HG03097 (cell line): ENCODE measurements at regions not wholly inside any gene's neighbourhood (a gene's known extent, or its start where the extent isn't known, plus 50 kb on each side); places are given as distances from the start of the nearest gene placed in this dataset.
"Not testable (repeated sequence)": the region's sequence is repeated elsewhere in the genome, so short reads cannot be mapped to it uniquely, and the experiment has no call there.

Source experiments
- ATAC-seq: cut with Tn5 transposase; IDR thresholded peaks from one replicate; pipeline ENCODE4 v1.9.1; 2021; ENCODE audit not compliant: unreplicated experiment, low FRiP score

GRCh38 chr9:118677936-118678653 lies 691.1 kb downstream of the BRINP1 start:
- ATAC-seq: not testable (repeated sequence)

- ATAC-seq: no peak
Measured at GRCh38 chr9:118686959-118687358, 682.3 kb downstream of the BRINP1 start.

DNA sequence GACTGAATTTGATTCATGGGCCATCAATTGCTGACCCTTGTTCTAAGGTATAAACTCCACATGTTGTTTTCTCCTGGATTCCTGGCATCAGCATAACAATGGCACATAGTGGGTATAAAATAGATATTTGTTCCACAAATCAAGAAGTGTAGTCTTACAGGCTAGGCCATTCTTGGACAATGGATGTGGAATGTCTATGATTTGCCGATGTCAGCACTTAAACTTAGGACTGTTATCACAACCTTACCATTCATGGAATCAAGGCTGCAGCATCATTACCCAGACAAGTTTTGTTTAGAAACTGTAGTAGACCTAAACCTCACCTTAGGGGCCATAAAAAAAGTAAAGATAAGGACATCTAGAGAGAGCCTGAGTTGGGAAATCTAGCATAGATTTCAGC lies 680.0 kb downstream of the BRINP1 start:
- ATAC-seq: no peak

GRCh38 chr9:118692613-118693012 lies 676.6 kb downstream of the BRINP1 start:
- no peak for ATAC-seq

GRCh38 chr9:118693645-118694044 lies 675.6 kb downstream of the BRINP1 start:
- no peak for ATAC-seq

DNA sequence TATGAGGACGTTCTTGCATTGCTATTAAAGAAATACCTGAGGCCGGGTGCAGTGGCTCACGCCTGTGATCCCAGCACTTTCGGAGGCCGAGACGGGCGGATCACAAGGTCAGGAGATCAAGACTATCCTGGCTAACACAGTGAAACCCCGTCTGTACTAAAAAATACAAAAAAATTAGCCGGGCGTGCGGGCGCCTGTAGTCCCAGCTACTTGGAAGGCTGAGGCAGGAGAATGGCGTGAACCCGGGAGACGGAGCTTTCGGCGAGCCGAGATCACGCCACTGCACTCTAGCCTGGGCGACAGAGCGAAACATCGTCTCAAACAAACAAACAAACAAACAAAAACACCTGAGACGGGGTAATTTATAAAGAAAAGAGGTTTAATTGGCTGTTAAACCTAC lies 674.0 kb downstream of the BRINP1 start:
- ATAC-seq: not testable (repeated sequence)

- no peak for ATAC-seq
Measured at GRCh38 chr9:118701985-118702384, 667.2 kb downstream of the BRINP1 start.

- ATAC-seq: no peak
Measured at GRCh38 chr9:118711843-118712242, 657.4 kb downstream of the BRINP1 start.

GRCh38 chr9:118721276-118721675 lies 648.0 kb downstream of the BRINP1 start:
- no peak for ATAC-seq

- ATAC-seq: no peak
Measured at GRCh38 chr9:118721923-118722322, 647.3 kb downstream of the BRINP1 start.

GRCh38 chr9:118729981-118730380 lies 639.3 kb downstream of the BRINP1 start:
- no peak for ATAC-seq

DNA sequence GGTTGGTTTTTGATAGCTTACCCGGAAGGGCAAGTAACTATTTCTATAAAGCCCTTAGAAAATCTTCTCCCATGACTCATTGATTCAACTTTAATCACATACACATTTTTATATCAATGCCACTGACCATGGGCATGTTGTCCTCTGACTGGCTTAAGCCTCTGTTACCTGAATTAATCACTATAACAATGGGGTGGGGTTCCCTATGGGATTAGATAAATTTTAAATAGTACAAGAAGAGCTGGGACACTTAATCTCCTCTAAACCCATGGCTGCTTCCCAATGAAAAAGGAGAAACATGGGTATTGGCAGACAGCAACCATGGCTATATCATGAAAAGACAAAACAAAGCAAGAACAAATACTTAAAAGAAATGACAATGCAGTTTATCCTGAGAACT lies 636.2 kb downstream of the BRINP1 start:
- no peak for ATAC-seq

- no peak for ATAC-seq
Measured at GRCh38 chr9:118734696-118735095, 634.5 kb downstream of the BRINP1 start.

DNA sequence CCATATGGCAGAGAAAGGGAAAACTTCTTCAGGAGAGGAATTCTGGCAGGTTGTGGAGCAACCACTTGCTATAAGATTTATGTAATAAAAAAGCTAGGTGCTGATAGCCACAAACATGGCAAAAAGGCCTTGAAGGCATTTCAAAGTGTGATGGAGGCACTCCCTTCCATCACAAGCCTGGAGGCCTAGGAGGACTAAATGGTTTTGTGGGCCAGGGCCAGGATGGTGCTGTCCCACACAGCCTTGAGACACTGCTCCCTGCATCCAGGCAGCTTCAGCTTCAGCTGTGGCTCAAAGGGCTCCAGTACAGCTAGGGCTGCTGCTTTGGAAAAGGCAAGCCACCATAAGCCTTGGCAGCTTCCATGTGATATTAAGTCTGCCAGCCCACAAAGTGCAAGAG lies 632.8 kb downstream of the BRINP1 start:
- no peak for ATAC-seq

- no peak for ATAC-seq
Measured at GRCh38 chr9:118751077-118751847, 618.0 kb downstream of the BRINP1 start.

DNA sequence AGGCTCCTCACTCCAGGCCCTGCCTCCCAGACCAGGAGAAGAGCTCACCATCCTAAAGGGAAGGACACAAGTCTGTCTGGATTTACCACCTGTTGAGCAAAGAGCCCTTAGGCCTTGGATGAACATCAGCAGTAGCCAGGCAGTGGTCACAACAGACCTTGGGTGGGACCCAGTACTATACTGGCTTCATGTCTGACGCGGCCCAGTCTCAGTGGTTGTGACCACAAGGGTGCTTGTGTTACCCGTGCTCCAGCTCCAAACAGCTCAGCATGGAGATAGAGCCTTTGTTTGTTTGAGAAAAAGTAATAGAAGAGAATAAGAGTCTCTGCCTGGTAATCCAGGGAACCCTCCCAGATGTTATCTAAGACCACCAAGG lies 617.4 kb downstream of the BRINP1 start:
- no peak for ATAC-seq

GRCh38 chr9:118761016-118761790 lies 608.0 kb downstream of the BRINP1 start:
- ATAC-seq: no peak

DNA sequence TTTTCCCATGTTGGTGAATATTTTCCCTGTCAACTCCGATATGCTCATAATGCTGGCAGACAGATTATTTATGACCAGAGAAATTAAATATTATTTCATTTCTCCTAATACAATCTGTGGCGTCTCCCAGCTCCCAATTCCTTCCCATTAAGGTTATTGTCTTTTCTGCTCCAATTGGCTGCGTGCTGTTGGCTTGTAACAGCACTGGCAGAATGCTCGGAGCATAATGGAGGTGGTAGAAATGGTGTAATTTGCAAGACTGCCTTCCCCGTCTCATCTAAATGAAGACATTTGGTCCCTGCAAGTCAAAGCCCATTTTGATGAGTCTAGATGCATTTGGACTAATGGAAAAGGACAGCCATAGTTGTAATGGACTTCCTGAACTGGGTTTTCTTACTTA lies 601.7 kb downstream of the BRINP1 start:
- ATAC-seq: no peak

- ATAC-seq: no peak
Measured at GRCh38 chr9:118782790-118783463, 586.3 kb downstream of the BRINP1 start.

DNA sequence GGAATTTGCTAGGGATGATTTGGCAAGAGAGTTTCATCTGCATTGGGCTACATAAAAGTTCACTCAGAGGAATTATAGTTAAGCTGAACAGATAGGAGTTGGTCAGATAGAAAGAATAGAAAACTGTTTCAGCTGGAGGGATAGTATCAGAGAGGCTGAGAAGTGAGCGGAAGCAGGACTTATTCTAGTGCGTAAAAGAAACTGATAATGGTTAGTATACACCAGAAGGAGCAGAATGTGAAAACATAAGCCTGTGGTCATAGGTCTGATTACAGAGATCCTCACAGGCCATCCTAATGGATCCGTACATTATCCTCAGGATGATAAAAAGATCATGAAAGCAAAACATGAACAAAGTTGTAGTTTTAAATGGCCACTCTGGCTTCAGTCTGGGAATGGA lies 585.2 kb downstream of the BRINP1 start:
- no peak for ATAC-seq

DNA sequence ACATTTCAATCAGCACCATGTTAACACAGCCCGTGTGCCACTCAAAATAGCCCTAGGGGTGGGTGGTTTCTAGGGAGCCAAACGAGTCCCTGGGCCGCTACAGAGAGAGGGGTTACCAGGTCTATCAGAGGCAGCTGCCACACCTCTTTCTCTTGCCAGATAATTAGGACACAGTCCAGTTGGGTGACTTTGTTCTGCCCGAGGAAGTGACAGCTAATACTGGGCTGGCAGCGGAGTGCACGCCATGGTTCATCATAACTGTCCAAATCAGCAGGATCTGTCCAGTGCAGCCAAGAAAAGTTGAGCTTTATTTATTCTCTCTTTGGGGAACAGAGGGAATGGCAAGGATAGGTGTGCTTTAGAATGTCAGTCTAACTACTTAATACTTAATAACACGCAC lies 583.8 kb downstream of the BRINP1 start:
- ATAC-seq: no peak
